Activated CD4-positive, alpha-beta memory T cell treated with anti-CD3 and anti-CD28 coated beads, Interleukin-2, amount 10 ng/mL, durations not matched to agents 7 days and 5 days (primary cell): ENCODE measurements at regions not wholly inside any gene's neighbourhood (a gene's known extent, or its start where the extent isn't known, plus 50 kb on each side); places are given as distances from the start of the nearest gene placed in this dataset.

ENCODE experiments used
- CTCF ChIA-PET: fragments of 350-600 bp; sonication (Branson Sonifier 250); formaldehyde crosslinking; loops from one replicate; lab custom pipeline; 2021; ENCODE audit warnings: antibody characterized with exemption, inconsistent platforms; lab: Charles Lee
- POLR2A ChIA-PET: fragments of 350-600 bp; sonication (Branson Sonifier 250); formaldehyde crosslinking; loops from one replicate; lab custom pipeline; 2021; ENCODE audit warnings: antibody characterized with exemption; lab: Charles Lee
- DNase-seq: peaks from one replicate; pipeline ENCODE4 v3.0.0-alpha.2; 2020
- H3K27ac Mint-ChIP-seq: one replicate; pipeline ENCODE4 v1.8.0; 2021; ENCODE audit warnings: mild to moderate bottlenecking, mixed read lengths
- H3K27me3 Mint-ChIP-seq: one replicate; pipeline ENCODE4 v1.8.0; 2021; ENCODE audit warnings: mixed read lengths
- H3K36me3 Mint-ChIP-seq: one replicate; pipeline ENCODE4 v1.8.0; 2021; ENCODE audit warnings: low read depth, mixed read lengths
- H3K4me1 Mint-ChIP-seq: one replicate; pipeline ENCODE4 v1.8.0; 2021; ENCODE audit warnings: mixed read lengths
- H3K4me3 Mint-ChIP-seq: one replicate; pipeline ENCODE4 v1.8.0; 2021; ENCODE audit warnings: mild to moderate bottlenecking, mixed read lengths
- H3K9me3 Mint-ChIP-seq: one replicate; pipeline ENCODE4 v1.8.0; 2021; ENCODE audit warnings: mixed read lengths

- ChIA-PET CTCF (no interaction called here), POLR2A (no interaction called here)
- no peaks in the 10 kb centered on the region for H3K36me3 Mint-ChIP-seq
- peaks cover 6% of the 10 kb centered on the region for H3K27me3 Mint-ChIP-seq
- no peaks in the 10 kb centered on the region for H3K9me3 Mint-ChIP-seq
- peaks cover 76% of the 10 kb centered on the region for H3K4me1 Mint-ChIP-seq
- no peak overlapping the region for H3K27ac Mint-ChIP-seq
- H3K4me3 Mint-ChIP-seq, result no peak overlapping the region
- no peak for DNase-seq
Measured at GRCh38 chr20:50341880-50342637, 151.4 kb downstream of the CEBPB start.

DNA sequence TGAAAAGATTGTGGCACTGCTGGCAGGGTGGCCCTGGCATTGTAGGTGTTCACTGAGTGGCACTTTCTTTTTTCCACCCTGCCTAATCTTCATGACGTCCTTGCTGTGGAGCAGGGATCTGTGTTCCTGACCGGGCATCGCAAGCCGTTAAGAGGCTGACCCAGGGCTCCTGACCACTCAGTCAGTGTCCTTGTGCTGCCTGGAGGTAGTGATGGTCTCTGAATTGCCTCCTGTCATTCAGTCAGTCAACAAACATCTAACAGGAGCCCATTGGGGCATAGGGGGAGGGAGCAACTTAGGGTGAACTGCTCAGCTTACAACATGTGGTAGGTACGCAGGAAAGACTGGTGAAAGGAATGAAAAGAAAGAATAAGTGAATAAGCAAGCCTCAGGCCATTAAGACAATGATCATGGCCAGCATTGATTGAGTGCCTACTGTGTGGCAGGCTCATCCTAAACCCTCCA, 152.0 kb downstream of the CEBPB start:
- ChIA-PET POLR2A (no interaction called here), CTCF (no interaction called here)
- Mint-ChIP-seq H3K27ac (no peak overlapping the region), H3K27me3 (peaks cover 6% of the 10 kb centered on the region), H3K4me3 (no peak overlapping the region), H3K36me3 (no peaks in the 10 kb centered on the region), H3K4me1 (peaks cover 74% of the 10 kb centered on the region), H3K9me3 (no peaks in the 10 kb centered on the region)
- DNase-seq, result no peak

DNA sequence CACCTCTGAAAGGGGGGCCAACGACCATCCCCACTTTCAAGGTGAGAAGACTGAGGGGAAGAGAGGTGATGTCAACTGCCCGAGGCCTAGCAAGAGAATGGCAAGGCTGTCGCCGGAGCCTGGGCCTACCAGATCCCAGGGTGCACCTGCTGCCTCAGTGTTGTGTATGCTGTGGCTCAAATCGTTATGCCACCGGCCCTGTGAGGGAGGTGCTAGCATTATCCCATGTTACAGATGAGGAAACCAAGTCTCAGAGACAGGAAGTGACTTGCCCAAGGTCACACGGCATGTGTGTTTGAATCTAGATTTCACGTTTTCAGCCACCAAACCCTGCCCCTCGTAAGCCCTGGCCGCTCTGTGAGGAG, 152.5 kb downstream of the CEBPB start:
- Mint-ChIP-seq H3K9me3 (no peaks in the 10 kb centered on the region), H3K4me1 (peaks cover 72% of the 10 kb centered on the region), H3K27me3 (peaks cover 6% of the 10 kb centered on the region), H3K27ac (no peak overlapping the region), H3K36me3 (no peaks in the 10 kb centered on the region), H3K4me3 (no peak overlapping the region)
- DNase-seq, result no peak
- CTCF ChIA-PET, result no interaction called here
- POLR2A ChIA-PET, result no interaction called here

- no peak overlapping the region for H3K27ac Mint-ChIP-seq
- peaks cover 68% of the 10 kb centered on the region for H3K4me1 Mint-ChIP-seq
- no peak overlapping the region for H3K4me3 Mint-ChIP-seq
- peaks cover 6% of the 10 kb centered on the region for H3K27me3 Mint-ChIP-seq
- H3K36me3 Mint-ChIP-seq, result no peaks in the 10 kb centered on the region
- H3K9me3 Mint-ChIP-seq, result no peaks in the 10 kb centered on the region
- ChIA-PET POLR2A (no interaction called here), CTCF (no interaction called here)
- no peak for DNase-seq
Measured at GRCh38 chr20:50343490-50344179, 153.0 kb downstream of the CEBPB start.

DNA sequence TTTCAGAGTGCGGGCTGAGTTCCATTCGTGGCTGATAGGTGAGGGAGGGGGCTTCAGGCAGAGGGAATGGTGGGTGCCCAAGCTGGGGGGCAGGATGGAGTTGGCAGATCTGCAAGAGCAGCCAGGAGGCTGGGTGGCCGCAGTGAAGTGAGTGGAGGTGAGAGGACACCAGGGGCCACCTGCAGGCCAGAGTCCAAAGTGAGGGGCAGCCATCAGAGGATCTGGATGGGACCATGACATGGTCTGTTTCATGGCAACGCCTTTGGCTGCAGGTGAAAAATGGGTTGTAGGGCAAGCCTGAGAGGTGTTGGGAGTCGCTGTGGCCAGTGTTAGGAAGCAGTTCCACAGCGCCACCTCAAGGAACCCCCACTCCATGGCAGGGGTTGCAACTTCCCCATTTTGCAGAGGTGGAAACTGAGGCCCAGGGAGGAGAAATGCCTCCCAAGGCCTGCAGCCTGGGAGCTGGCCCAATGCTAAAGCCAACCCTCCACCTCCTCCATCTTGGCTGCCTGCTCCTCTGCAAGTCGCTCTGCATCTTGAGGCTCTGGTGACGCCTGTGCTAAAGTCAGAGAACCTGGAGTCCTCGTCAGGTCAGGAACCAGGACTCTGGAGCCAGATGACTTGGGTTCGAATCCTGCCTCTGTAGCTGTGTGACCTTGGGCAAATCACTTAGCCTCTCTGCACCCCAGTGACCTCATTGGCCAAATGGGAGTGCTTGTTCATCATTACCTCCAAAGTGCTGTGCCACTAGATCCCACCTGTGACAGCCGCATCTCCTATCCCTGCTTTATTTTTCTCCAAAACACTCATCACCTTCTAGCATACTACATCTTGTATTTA, 153.8 kb downstream of the CEBPB start:
- no peak for DNase-seq
- peaks cover 6% of the 10 kb centered on the region for H3K27me3 Mint-ChIP-seq
- no peak overlapping the region for H3K27ac Mint-ChIP-seq
- ChIA-PET CTCF (no interaction called here), POLR2A (no interaction called here)
- H3K9me3 Mint-ChIP-seq, result no peaks in the 10 kb centered on the region
- H3K36me3 Mint-ChIP-seq, result no peaks in the 10 kb centered on the region
- peaks cover 67% of the 10 kb centered on the region for H3K4me1 Mint-ChIP-seq
- no peak overlapping the region for H3K4me3 Mint-ChIP-seq

DNA sequence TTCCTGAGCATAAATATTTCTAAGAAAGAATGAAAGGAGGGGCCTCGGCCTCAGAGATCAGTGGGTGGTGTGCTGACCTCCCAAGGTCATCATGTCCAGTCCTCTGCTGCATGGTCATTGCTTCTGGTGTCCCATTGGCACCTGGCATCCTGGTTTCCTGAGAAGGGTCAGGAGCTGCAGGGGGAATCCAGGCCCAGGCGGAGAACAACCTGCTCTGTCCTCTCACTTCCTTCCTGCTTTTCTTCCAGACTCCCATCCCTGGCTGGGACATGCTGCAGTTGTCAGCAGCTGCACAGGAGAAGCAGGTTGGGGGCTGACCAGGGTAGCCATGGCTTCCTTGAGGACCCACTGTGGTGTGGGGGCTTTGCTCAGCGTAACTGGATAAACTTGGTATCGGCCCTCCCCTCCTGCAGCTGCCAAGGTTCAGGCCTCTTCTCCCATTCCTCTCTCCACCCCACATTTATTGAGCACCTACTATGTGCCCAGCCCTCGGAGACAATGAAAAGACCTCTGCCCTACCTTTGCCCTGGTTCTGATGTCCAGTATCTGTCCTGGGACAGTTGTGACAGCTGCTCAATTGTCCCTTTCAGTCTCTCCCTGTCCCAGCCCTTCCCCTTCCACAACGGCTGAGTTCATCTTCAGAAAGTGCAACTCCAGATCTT, 155.2 kb downstream of the CEBPB start:
- Mint-ChIP-seq H3K36me3 (no peaks in the 10 kb centered on the region), H3K4me3 (no peak overlapping the region), H3K27me3 (peaks cover 6% of the 10 kb centered on the region), H3K9me3 (no peaks in the 10 kb centered on the region), H3K4me1 (peaks cover 64% of the 10 kb centered on the region), H3K27ac (no peak overlapping the region)
- no peak for DNase-seq
- CTCF ChIA-PET, result interaction anchor here (1.5 kb wide), 1 partner anchor 155 kb away, joined by 4 read pairs; the partner anchor contains the start of gene CEBPB
- POLR2A ChIA-PET, result interaction anchor here (2.1 kb wide), 1 partner anchor 7 kb away, joined by 12 read pairs; no protein-coding TSS in a partner anchor

GRCh38 chr20:50346374-50347283, 156.0 kb downstream of the CEBPB start:
- H3K9me3 Mint-ChIP-seq, result no peaks in the 10 kb centered on the region
- no peak overlapping the region for H3K27ac Mint-ChIP-seq
- POLR2A ChIA-PET, result interaction anchor here (0.7 to 2.1 kb wide), 2 partner anchors 8 to 18 kb away, joined by 3 to 12 read pairs; no protein-coding TSS in a partner anchor
- H3K4me1 Mint-ChIP-seq, result peaks cover 66% of the 10 kb centered on the region
- no peak for DNase-seq
- H3K36me3 Mint-ChIP-seq, result no peaks in the 10 kb centered on the region
- CTCF ChIA-PET, result interaction anchor here (1.5 kb wide), 1 partner anchor 156 kb away, joined by 4 read pairs; the partner anchor contains the start of gene CEBPB
- H3K4me3 Mint-ChIP-seq, result no peak overlapping the region
- peaks cover 7% of the 10 kb centered on the region for H3K27me3 Mint-ChIP-seq

GRCh38 chr20:50347284-50348063, 156.8 kb downstream of the CEBPB start:
- no peaks in the 10 kb centered on the region for H3K9me3 Mint-ChIP-seq
- no peak for DNase-seq
- CTCF ChIA-PET, result interaction anchor here (1.2 to 1.5 kb wide), 2 partner anchors 156 to 157 kb away, joined by 3 to 4 read pairs; partner anchors contain the start of gene CEBPB
- no peaks in the 10 kb centered on the region for H3K36me3 Mint-ChIP-seq
- no peak overlapping the region for H3K4me3 Mint-ChIP-seq
- H3K4me1 Mint-ChIP-seq, result peaks cover 64% of the 10 kb centered on the region
- peaks cover 11% of the 10 kb centered on the region for H3K27me3 Mint-ChIP-seq
- H3K27ac Mint-ChIP-seq, result no peak overlapping the region
- POLR2A ChIA-PET, result interaction anchor here (0.7 to 2.1 kb wide), 2 partner anchors 9 to 19 kb away, joined by 3 to 12 read pairs; no protein-coding TSS in a partner anchor

- Mint-ChIP-seq H3K4me1 (peaks cover 63% of the 10 kb centered on the region), H3K4me3 (no peak overlapping the region), H3K9me3 (no peaks in the 10 kb centered on the region), H3K27ac (no peak overlapping the region), H3K36me3 (no peaks in the 10 kb centered on the region), H3K27me3 (peaks cover 13% of the 10 kb centered on the region)
- DNase-seq, result no peak
- POLR2A ChIA-PET, result interaction anchor here (2.1 kb wide), 1 partner anchor 9 kb away, joined by 12 read pairs; no protein-coding TSS in a partner anchor
- CTCF ChIA-PET, result interaction anchor here (1.2 kb wide), 1 partner anchor 157 kb away, joined by 3 read pairs; no protein-coding TSS in a partner anchor
Measured at GRCh38 chr20:50348096-50348495, 157.5 kb downstream of the CEBPB start.

GRCh38 chr20:50350510-50351249, 159.5 kb upstream of the PTPN1 start:
- Mint-ChIP-seq H3K27ac (no peak overlapping the region), H3K4me3 (no peak overlapping the region)
- CTCF ChIA-PET, result no interaction called here

More at GRCh38 chr20:50350510-50351249, 159.5 kb upstream of the PTPN1 start:
- H3K9me3 Mint-ChIP-seq, result no peaks in the 10 kb centered on the region
- H3K27me3 Mint-ChIP-seq, result peaks cover 13% of the 10 kb centered on the region
- H3K4me1 Mint-ChIP-seq, result peaks cover 52% of the 10 kb centered on the region
- no peaks in the 10 kb centered on the region for H3K36me3 Mint-ChIP-seq
- POLR2A ChIA-PET, result no interaction called here
- no peak for DNase-seq
